ENCODE measurements at regions not wholly inside any gene's neighbourhood (a gene's known extent, or its start where the extent isn't known, plus 50 kb on each side); places are given as distances from the start of the nearest gene placed in this dataset.

DNA sequence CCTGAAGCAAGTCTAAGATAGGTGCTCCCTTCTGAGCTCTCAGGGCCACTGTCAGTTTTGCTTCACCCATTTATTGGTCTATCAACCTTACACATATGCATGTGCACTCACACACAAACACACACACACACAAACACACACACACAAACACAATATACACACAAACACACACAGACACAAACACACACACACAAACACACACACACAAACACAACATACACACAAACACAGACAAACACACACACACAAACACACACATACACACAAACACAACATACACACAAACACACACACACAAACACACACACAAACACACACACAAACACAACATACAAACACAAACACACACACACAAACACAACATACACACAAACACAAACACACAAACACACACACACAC is 181.6 kb upstream of the KLHL29 start:
- ATAC-seq (no peak), DNase-seq (no peak)
- Histone ChIP-seq H3K27ac (no peak overlapping the region), H3K9me3 (peaks cover 0 to 8% of the 10 kb centered on the region in 2 donors), H3K4me3 (no peak overlapping the region), H3K4me1 (no peaks in the 10 kb centered on the region), H3K27me3 (no peaks in the 10 kb centered on the region), H3K36me3 (no peaks in the 10 kb centered on the region)
- intact Hi-C loops (cut with DNase I), result no loop called here
- TF ChIP-seq, protein P1, sequence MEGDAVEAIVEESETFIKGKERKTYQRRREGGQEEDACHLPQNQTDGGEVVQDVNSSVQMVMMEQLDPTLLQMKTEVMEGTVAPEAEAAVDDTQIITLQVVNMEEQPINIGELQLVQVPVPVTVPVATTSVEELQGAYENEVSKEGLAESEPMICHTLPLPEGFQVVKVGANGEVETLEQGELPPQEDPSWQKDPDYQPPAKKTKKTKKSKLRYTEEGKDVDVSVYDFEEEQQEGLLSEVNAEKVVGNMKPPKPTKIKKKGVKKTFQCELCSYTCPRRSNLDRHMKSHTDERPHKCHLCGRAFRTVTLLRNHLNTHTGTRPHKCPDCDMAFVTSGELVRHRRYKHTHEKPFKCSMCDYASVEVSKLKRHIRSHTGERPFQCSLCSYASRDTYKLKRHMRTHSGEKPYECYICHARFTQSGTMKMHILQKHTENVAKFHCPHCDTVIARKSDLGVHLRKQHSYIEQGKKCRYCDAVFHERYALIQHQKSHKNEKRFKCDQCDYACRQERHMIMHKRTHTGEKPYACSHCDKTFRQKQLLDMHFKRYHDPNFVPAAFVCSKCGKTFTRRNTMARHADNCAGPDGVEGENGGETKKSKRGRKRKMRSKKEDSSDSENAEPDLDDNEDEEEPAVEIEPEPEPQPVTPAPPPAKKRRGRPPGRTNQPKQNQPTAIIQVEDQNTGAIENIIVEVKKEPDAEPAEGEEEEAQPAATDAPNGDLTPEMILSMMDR (IDR thresholded peaks at IDR 0.05), result no peak

DNA sequence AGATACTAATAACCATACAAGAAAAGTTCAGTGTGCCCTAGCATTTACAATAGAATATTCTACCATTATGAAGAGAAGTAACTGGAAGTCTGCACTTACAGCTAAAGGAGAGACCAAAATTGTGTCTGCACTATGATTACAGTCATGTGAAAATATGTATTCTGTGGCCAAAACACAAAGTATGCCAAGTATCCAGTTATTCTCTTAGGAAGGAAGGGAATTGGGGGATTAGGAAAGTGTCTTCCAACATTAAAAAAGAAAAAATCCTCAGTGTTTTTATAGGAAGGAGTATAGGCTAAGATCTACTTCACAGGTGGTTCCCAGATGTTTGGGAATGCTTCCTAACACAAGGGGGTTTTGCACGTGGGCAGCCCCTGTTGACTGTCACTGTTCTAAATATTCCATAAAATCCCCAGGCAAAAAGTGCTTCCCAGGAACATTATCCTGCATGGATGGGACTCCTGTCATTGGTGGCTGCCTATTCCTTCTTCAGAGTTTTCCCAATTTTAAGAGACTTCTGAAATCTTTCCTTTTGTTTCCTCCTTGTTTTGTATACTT is 180.2 kb upstream of the KLHL29 start:
- Histone ChIP-seq H3K27ac (no peak overlapping the region), H3K9me3 (peaks cover 0 to 5% of the 10 kb centered on the region in 2 donors), H3K4me1 (no peaks in the 10 kb centered on the region), H3K4me3 (no peak overlapping the region), H3K36me3 (no peaks in the 10 kb centered on the region), H3K27me3 (no peaks in the 10 kb centered on the region)
- intact Hi-C loops (cut with DNase I), result no loop called here
- TF ChIP-seq, protein P1 (IDR thresholded peaks at IDR 0.05), result no peak
- DNase-seq (peak in 2 of 4 donors; percentile 18 to 28), ATAC-seq (no peak)

DNA sequence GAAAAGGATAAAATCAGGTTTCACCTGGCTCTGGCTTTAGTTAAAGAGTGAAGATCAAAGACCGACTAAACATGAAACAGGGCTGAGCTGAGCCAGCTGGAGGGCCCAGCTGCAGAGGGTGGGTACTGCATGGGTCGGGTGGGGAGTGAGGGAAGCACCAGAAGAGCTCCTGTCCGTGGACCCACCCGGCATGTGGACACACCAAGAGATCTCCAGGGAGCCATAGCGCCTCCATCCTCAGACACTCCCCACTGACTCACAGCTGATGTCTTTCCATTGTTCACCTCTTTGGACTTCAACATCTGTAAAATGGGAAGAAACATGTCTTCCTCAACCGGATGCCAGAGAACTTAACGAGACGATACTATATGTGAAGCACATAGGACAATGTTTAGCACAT is 178.3 kb upstream of the KLHL29 start:
- H3K4me1 ChIP-seq, result no peaks in the 10 kb centered on the region
- H3K27ac ChIP-seq, result no peak overlapping the region
- no peak overlapping the region for H3K4me3 ChIP-seq
- DNase-seq (no peak), ATAC-seq (no peak)
- no peaks in the 10 kb centered on the region for H3K27me3 ChIP-seq
- intact Hi-C loops (cut with DNase I), result no loop called here
- TF ChIP-seq, protein P1 (IDR thresholded peaks at IDR 0.05), result no peak
- no peaks in the 10 kb centered on the region for H3K36me3 ChIP-seq
- no peaks in the 10 kb centered on the region for H3K9me3 ChIP-seq

DNA sequence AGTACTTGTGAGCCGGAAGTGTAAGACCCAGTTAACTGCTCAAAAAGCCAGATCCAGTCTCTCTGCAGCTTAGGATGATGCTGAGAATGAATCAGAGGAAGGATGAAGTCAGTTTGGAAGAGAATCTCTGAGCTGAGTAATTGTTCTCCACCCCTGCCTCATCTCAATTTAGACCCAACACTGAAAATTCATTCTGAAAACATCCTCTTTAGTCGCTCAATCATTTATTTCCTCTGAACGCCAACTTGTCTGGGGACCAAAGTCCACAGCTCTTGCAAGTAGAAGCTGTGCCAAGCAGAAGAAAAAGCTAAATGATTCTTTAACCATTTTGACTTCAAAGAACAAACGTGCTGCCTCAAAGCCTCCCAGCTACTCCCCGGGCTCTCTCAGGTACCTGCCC is 177.1 kb upstream of the KLHL29 start:
- DNase-seq (no peak), ATAC-seq (no peak)
- Histone ChIP-seq H3K36me3 (no peaks in the 10 kb centered on the region), H3K27ac (no peak overlapping the region), H3K27me3 (no peaks in the 10 kb centered on the region), H3K4me1 (no peaks in the 10 kb centered on the region), H3K9me3 (no peaks in the 10 kb centered on the region), H3K4me3 (no peak overlapping the region)
- intact Hi-C loops (cut with DNase I), result no loop called here
- TF ChIP-seq, protein P1 (IDR thresholded peaks at IDR 0.05), result no peak

DNA sequence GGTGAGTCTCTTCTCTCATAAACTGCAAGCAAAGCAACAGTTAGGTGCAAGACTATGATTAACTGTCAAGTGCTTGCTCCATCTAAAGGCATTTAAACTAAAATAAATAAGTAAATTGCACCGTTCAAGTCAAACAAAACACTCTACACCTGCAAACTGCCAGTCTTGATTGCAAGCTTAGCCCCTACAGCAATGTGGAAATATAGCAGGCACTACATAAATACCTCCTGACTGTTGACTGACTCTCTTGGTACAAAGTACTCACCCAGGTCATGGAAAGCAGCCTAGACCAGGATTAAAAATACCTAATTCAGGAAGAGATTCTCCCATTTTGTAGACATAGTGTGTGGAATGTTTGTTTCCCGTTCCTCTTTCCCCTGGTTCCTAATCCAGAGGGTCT is 176.6 kb upstream of the KLHL29 start:
- DNase-seq (no peak), ATAC-seq (peak; percentile 73)
- H3K27ac ChIP-seq, result no peak overlapping the region
- intact Hi-C loops (cut with DNase I), result no loop called here
- H3K4me3 ChIP-seq, result no peak overlapping the region
- no peaks in the 10 kb centered on the region for H3K27me3 ChIP-seq
- TF ChIP-seq, protein P1 (IDR thresholded peaks at IDR 0.05), result no peak
- H3K4me1 ChIP-seq, result no peaks in the 10 kb centered on the region
- no peaks in the 10 kb centered on the region for H3K36me3 ChIP-seq
- H3K9me3 ChIP-seq, result no peaks in the 10 kb centered on the region
